ENCODE measurements at regions not wholly inside any gene's neighbourhood (a gene's known extent, or its start where the extent isn't known, plus 50 kb on each side); places are given as distances from the start of the nearest gene placed in this dataset.
A peak's percentile ranks its signal among the peaks of the same experiment; 100 is the strongest.

DNA sequence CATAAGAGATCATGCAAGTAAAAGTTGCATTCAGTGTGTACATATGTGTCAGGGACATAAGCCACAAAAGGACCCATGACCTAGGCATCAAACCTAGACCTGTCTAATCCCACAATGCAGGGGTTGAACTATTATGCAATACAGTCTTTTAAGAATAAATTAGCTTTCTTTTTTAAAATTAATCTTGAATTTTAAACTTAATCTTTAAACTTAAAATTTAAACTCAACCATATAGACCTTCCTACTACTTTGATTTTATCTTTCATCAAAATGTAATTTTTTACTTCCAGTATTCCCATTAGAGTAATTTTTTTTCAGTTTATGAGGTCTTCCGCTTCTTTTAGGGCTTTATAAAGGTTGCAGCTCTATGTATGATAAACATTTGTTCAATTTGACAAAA lies 702.9 kb downstream of the SUCLG1 start:
- no peak for DNase-seq

- no peak for DNase-seq
Measured at GRCh38 chr2:83747141-83747540, 711.9 kb downstream of the SUCLG1 start.

DNA sequence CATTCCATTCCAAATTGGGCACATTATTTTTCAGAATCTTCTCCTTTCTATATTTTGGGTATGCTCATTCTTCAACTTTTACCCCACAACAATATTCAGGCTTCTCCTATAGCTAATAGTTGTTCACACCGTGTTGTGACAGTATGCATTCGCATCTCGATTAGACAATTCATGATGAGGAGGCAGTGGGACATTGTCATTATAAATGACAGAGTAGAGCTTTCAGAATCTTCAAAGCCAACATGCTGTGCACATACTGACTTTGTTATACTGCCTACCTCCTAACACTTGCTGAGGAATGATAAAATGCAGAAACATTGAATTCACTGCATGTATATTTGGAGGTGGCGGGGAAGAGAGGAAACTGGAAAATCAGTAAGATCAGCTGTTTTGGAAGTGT lies 714.2 kb downstream of the SUCLG1 start:
- no peak for DNase-seq

- DNase-seq, result no peak
Measured at GRCh38 chr2:83742117-83742782, 716.8 kb downstream of the SUCLG1 start.

DNA sequence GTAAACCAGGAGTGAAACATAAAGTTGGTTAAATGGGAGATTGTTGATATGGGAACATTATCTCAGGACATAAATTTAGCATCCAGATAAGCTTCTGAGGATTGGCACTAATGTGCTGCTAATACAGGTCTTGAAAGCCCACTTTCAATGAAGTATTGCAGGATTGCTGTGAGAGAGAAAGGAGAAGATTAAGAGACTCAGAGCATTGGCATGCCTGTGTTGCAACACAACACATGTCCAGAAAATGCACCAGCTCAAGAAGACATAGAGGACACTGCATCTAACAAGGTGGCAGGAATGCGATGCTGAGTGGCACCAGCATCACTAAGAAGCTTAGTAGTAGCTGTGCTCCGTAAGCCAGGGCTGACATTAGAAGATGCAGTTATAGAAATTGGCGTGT lies 728.9 kb downstream of the SUCLG1 start:
- DNase-seq, result no peak

DNA sequence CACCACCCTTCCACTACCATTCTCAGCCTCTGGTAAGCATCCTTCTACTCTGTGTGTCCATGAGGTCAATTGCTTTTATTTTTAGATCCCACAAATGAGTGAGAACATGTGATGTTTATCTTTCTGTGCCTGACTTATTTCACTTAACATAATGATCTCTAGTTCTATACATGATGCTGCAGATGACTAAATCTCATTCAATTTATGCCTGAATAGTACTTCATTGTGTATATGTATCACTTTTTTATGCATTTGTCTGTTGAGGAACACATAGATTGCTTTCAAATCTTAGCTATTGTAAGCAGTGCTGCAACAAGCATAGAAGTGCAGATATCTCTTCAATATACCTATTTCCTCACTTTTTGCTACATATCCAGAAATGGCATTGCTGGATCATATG lies 733.3 kb downstream of the SUCLG1 start:
- DNase-seq, result peak; percentile 7

DNA sequence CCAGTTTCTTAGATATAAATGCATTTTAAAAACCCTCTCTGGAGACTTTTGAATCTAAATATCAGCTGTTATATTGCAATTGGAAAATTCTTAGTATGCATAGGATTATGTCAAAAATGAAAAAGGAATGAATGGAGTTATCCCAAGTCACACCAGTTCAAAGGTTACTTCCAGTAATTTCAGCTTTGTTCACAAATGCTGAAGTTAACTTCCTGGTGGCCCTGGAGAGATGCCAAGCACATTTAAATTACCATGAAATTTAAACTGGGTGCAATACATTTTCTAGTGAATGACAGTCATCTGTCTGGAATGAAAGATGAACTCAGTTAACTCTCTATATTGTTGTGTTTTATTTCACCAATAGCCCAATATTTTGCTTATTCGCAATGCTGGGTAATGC lies 753.9 kb downstream of the SUCLG1 start:
- DNase-seq, result no peak

GRCh38 chr2:83703598-83703997 lies 755.5 kb downstream of the SUCLG1 start:
- no peak for DNase-seq

- no peak for DNase-seq
Measured at GRCh38 chr2:83696838-83697237, 762.2 kb downstream of the SUCLG1 start.

DNA sequence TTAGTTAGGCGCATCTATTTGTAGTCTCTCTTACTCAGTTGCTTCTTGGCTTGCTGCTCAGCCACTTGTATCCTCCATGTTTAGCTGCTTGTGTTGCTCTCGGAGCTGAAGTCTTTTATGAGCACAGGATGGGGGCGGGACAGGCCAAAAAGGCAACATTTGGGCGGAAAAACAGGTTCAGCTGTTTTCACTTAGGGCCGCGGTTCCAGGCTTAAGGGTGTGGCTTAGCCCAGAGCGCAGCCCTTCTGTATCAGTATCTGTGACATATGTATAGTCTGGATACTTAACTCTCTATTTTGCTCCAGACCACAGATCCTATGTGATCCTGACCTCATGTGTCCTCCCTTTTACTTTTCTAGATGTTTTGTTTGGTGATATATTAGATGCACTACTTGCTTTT lies 763.5 kb downstream of the SUCLG1 start:
- DNase-seq, result no peak

DNA sequence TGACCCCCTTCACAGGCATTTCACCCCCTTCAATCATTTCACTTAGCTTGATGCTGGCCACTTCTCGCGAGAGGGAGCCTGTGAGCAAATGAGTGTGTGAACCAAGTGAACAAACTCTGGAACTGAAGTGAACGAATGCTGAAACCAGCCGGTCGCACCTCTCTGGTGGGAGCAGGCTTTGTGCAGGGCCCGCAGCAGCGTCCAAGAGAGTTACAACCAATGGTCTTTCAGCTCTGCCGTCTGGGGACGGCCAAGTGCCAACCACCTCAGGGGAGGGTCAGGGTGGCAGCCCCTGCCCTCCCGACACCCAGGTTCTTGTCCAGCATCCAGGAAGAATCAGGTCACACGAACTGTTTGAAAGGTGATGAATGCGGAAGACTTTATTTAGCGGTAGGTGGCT lies 764.0 kb downstream of the SUCLG1 start:
- no peak for DNase-seq

GRCh38 chr2:83689402-83689801 lies 769.7 kb downstream of the SUCLG1 start:
- DNase-seq, result no peak

DNA sequence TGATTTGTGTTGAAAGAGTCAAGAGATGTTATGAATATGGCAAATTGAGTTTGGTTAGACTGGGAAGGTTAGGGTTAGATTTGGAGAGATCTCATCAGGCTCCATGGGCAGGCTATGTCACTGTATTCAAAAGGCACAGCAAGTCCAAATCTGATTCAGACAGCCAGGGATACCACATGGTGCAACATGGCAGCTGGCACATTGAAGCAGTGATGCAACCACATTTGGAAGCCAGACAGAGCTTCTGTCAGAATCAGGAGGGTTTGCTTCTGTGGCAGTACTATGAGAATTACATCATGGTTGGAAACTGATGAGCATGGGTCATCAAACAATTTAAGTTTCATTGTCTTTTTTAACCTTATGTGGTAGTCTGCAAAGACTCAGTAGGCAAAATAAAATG lies 772.2 kb downstream of the SUCLG1 start:
- DNase-seq, result no peak

DNA sequence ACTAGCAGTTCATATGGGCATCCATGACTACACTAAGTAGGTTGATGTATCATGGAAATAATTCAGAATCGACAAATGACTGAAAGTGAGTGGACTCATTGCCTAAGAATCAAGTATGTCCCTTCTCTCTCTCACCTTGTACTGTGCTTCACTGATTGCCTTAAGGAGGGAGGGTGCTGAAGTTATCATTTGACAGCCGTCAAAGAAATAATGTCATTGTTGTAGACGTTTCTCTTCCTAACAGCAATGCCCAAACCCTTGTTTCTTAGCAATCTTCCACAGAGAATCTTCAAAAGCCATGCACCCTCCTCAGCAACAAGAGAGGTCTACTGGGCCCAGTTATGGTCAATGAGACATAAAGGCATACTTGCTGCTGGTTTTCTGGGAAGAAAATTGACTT lies 785.0 kb downstream of the SUCLG1 start:
- DNase-seq, result no peak

DNA sequence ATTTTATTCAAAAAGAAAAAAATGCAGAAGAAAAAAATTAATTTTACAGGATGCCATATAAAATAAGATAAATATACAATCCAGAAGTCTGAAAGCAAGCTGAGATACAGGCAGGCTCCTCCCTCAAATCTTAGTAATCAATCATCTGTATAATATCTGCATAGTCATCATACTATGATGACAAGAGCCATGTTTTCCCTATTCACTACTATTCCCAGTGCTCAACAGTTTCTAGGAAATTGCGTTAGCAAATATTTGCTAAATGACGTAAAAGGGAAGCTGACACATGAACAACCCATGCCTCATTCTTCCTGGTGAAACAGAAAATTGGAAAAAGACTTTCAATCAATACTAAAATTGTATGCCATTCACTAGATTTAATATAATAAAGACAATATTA lies 793.2 kb downstream of the SUCLG1 start:
- peak; percentile 61 for DNase-seq

DNA sequence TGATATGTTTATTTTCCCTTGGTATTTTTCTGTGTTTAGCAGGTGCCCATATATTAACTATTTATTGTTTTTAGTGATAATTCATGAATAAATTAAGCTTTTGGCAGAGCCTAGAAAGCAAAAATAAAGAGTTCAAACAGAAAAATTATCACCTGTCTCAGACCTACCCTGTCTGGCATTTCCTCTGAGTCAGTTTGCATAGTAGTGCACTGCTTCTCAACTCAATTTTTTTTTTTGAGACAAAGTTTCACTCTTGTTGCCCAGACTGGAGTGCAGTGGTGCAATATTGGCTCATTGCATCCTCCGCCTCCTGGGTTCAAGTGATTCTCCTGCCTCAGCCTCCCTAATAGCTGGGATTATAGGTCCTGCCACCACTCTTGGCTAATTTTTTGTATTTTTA lies 793.9 kb downstream of the SUCLG1 start:
- no peak for DNase-seq

GRCh38 chr2:83661711-83662110 lies 797.4 kb downstream of the SUCLG1 start:
- no peak for DNase-seq

DNA sequence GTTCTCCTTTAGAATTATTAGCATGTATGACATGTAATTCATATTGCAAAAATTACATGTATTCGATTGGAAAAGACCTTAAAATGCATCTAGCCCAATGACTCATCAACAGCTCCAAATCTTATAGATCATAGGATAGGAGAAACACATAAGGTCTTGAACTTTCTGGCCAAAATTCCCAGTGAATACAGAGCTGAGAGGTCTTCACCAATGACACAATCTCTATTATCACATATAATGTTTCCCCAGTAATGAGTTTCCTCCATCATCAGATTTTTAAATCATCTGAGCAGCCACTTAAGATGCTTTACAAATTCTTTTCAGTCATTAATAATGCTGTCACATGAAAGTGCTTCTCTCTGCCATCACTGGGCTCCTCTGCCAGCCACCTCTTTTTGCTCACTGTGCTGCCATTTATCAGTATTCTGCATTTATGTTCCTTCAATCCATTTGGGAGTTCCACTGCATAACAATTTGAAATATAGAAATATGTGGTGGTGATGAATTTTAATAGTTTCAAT lies 804.9 kb downstream of the SUCLG1 start:
- DNase-seq, result no peak

GRCh38 chr2:83650898-83651297 lies 808.2 kb downstream of the SUCLG1 start:
- no peak for DNase-seq

GRCh38 chr2:83650161-83650560 lies 808.9 kb downstream of the SUCLG1 start:
- DNase-seq, result no peak

- no peak for DNase-seq
Measured at GRCh38 chr2:83640506-83640905, 818.6 kb downstream of the SUCLG1 start.

GRCh38 chr2:83633423-83633822 lies 825.7 kb downstream of the SUCLG1 start:
- no peak for DNase-seq

DNA sequence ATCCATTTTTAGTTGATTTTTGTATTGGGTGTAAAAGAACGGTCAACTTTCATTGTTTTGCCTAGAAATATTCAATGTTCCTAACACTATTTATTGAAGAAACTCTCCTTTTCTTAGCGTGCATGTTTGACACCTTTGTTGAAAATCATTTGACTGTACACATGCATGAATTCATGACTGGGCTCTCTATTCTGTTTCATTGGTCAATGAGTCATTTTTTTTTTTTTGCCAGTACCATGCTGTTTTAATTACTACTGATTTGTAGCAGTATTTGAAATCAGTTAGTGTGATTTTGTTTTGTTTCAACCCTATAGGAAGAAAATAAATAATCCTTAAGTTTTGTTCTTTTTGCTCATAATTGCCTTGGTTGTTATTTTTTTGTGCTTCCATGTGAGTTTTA lies 828.7 kb downstream of the SUCLG1 start:
- DNase-seq, result no peak

GRCh38 chr2:83615511-83615910 lies 843.6 kb downstream of the SUCLG1 start:
- no peak for DNase-seq

DNA sequence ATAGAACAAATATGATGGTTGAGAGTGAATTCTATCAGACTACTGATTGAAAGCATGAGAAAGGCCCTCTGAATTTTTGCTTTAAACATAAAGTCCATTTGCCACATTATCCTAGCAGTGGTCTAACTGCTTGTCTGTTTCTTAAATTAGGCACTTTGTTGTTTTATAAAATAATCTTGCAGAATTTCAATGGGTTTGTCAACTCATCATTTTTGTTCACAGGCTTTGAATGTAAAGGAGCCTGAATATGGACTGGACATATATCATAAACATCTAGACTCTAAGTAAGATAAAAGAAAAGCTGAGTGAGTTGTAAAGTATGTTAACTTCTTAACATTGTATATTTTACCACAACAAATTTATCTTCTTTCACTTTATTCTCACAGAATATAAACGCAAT lies 845.9 kb downstream of the SUCLG1 start:
- DNase-seq, result no peak
